ENCODE measurements at regions not wholly inside any gene's neighbourhood (a gene's known extent, or its start where the extent isn't known, plus 50 kb on each side); places are given as distances from the start of the nearest gene placed in this dataset.
"Not testable (repeated sequence)": the region's sequence is repeated elsewhere in the genome, so short reads cannot be mapped to it uniquely, and the experiment has no call there.

- DNase-seq: no peak
Measured at GRCh38 chr13:78540058-78540457, 63.3 kb downstream of the POU4F1 start.

GRCh38 chr13:78526044-78526443 lies 77.3 kb downstream of the POU4F1 start:
- DNase-seq: not testable (repeated sequence)

GRCh38 chr13:78524936-78525335 lies 78.4 kb downstream of the POU4F1 start:
- no peak for DNase-seq

GRCh38 chr13:78521091-78521490 lies 82.3 kb downstream of the POU4F1 start:
- no peak for DNase-seq

- DNase-seq: no peak
Measured at GRCh38 chr13:78520425-78520824, 82.9 kb downstream of the POU4F1 start.

- DNase-seq: not testable (repeated sequence)
Measured at GRCh38 chr13:78518482-78518881, 84.9 kb downstream of the POU4F1 start.

GRCh38 chr13:78499802-78500201 lies 103.5 kb downstream of the POU4F1 start:
- DNase-seq: no peak

GRCh38 chr13:78497702-78498355 lies 105.5 kb downstream of the POU4F1 start:
- no peak for DNase-seq

GRCh38 chr13:78491978-78492377 lies 111.4 kb downstream of the POU4F1 start:
- no peak for DNase-seq

- DNase-seq: not testable (repeated sequence)
Measured at GRCh38 chr13:78490225-78490624, 113.1 kb downstream of the POU4F1 start.

GRCh38 chr13:78487707-78488106 lies 115.6 kb downstream of the POU4F1 start:
- DNase-seq: no peak

- DNase-seq: no peak
Measured at GRCh38 chr13:78485803-78486202, 117.5 kb downstream of the POU4F1 start.

- no peak for DNase-seq
Measured at GRCh38 chr13:78478183-78478582, 125.2 kb downstream of the POU4F1 start.

- no peak for DNase-seq
Measured at GRCh38 chr13:78476910-78477309, 126.4 kb downstream of the POU4F1 start.

GRCh38 chr13:78468621-78469020 lies 134.7 kb downstream of the POU4F1 start:
- DNase-seq: no peak

GRCh38 chr13:78465250-78465649 lies 138.1 kb downstream of the POU4F1 start:
- DNase-seq: no peak

- no peak for DNase-seq
Measured at GRCh38 chr13:78460176-78460575, 143.2 kb downstream of the POU4F1 start.

GRCh38 chr13:78443839-78444238 lies 159.5 kb downstream of the POU4F1 start:
- DNase-seq: no peak

- DNase-seq: no peak
Measured at GRCh38 chr13:78437781-78438180, 165.6 kb downstream of the POU4F1 start.

GRCh38 chr13:78436311-78436710 lies 167.0 kb downstream of the POU4F1 start:
- DNase-seq: no peak

GRCh38 chr13:78431328-78431727 lies 172.0 kb downstream of the POU4F1 start:
- no peak for DNase-seq

- no peak for DNase-seq
Measured at GRCh38 chr13:78430811-78431210, 172.5 kb downstream of the POU4F1 start.

- no peak for DNase-seq
Measured at GRCh38 chr13:78430166-78430791, 173.1 kb downstream of the POU4F1 start.

GRCh38 chr13:78428646-78429045 lies 174.7 kb downstream of the POU4F1 start:
- DNase-seq: no peak

GRCh38 chr13:78426183-78426582 lies 177.2 kb downstream of the POU4F1 start:
- DNase-seq: no peak

All from activated CD4-positive, alpha-beta T cell treated with anti-CD3 and anti-CD28 coated beads, Interleukin-2, amount 50 U/mL, for 4 hours (primary cell).